HEK293 (cell line): ENCODE measurements at regions not wholly inside any gene's neighbourhood (a gene's known extent, or its start where the extent isn't known, plus 50 kb on each side); places are given as distances from the start of the nearest gene placed in this dataset.

Source experiments
- CTCF ChIA-PET: fragments of 350-600 bp; formaldehyde crosslinking; extraction: SDS; loops from one replicate; lab custom pipeline; 2021; ENCODE audit warnings: antibody characterized with exemption; lab: Yijun Ruan, JAX
- POLR2A ChIA-PET: fragments of 300-600 bp; formaldehyde crosslinking; extraction: SDS; loops from one replicate; lab custom pipeline; 2020; ENCODE audit warnings: antibody characterized with exemption, inconsistent platforms; lab: Yijun Ruan, JAX
- H3K27ac ChIP-seq: fragments of 200-500 bp; sonication (Bioruptor generic); 2 replicates; pipeline ENCODE4 v1.5.1; 2014; ENCODE audit warnings: low read depth, low read length, control low read depth, inconsistent platforms; ENCODE audit errors: extremely low read depth
- H3K36me3 ChIP-seq, 2 experiments: fragments of 200-500 bp in 1 of 2; sonication (Bioruptor generic) in 1 of 2; 1 replicate in 1 of 2; 2 replicates in 1 of 2; pipeline ENCODE4 v1.5.1; 2014 to 2017; ENCODE audit warnings: inconsistent platforms in 2 of 2, low read length in 2 of 2; ENCODE audit not compliant: control insufficient read depth in 2 of 2, insufficient read depth in 1 of 2
- H3K4me1 ChIP-seq: fragments of 200-500 bp; sonication (Bioruptor generic); 2 replicates; pipeline ENCODE4 v1.5.1; 2014; ENCODE audit warnings: mild to moderate bottlenecking, low read length, inconsistent platforms; ENCODE audit not compliant: control insufficient read depth, insufficient read depth
- H3K4me3 ChIP-seq: 2 replicates; pipeline ENCODE4 v1.5.1; 2011; ENCODE audit warnings: low read depth, mild to moderate bottlenecking, control low read depth, low read length, moderate library complexity
- H3K9me3 ChIP-seq: fragments of 200-500 bp; sonication (Bioruptor generic); 2 replicates; pipeline ENCODE4 v1.5.1; 2014; ENCODE audit warnings: low read depth, low read length, inconsistent platforms; ENCODE audit not compliant: control insufficient read depth, insufficient read depth
- BCL11B ChIP-seq: fragments of 450-650 bp; formaldehyde crosslinking; IDR thresholded peaks from 2 replicates; pipeline ENCODE4 v1.5.1; 2016; ENCODE audit warnings: low read depth, missing biosample characterization, missing genetic modification characterization
- GLI4 ChIP-seq: fragments of 450-650 bp; formaldehyde crosslinking; IDR thresholded peaks from 2 replicates; pipeline ENCODE4 v1.5.1; 2016; ENCODE audit warnings: missing biosample characterization, missing genetic modification characterization
- GLIS2 ChIP-seq: fragments of 450-650 bp; formaldehyde crosslinking; IDR thresholded peaks from 2 replicates; pipeline ENCODE4 v1.5.1; 2016; ENCODE audit warnings: missing biosample characterization, missing genetic modification characterization
- HOXC10 ChIP-seq: sonication (generic); formaldehyde crosslinking; IDR thresholded peaks from 2 replicates; pipeline ENCODE4 v1.8.1; 2023; ENCODE audit warnings: mild to moderate bottlenecking, missing genetic modification reagents
- IKZF3 ChIP-seq: fragments of 450-650 bp; IDR thresholded peaks from 2 replicates; pipeline ENCODE4 v1.5.0; 2018; ENCODE audit warnings: missing biosample characterization, mild to moderate bottlenecking, missing genetic modification characterization, moderate library complexity
- MEIS1 ChIP-seq: sonication (generic); formaldehyde crosslinking; IDR thresholded peaks from 2 replicates; pipeline ENCODE4 v1.8.1; 2022; ENCODE audit warnings: missing genetic modification reagents, mild to moderate bottlenecking, borderline replicate concordance
- ZNF140 ChIP-seq: fragments of 450-650 bp; formaldehyde crosslinking; IDR thresholded peaks from 2 replicates; pipeline ENCODE4 v1.5.1; 2016; ENCODE audit warnings: missing biosample characterization, missing genetic modification characterization
- ZNF214 ChIP-seq: fragments of 450-650 bp; formaldehyde crosslinking; IDR thresholded peaks from 2 replicates; pipeline ENCODE4 v1.5.1; 2017; ENCODE audit warnings: missing biosample characterization, mild to moderate bottlenecking, missing genetic modification characterization, borderline replicate concordance
- ZNF266 ChIP-seq: fragments of 450-650 bp; formaldehyde crosslinking; IDR thresholded peaks from 2 replicates; pipeline ENCODE4 v1.5.1; 2016; ENCODE audit warnings: missing biosample characterization, missing genetic modification characterization, low read depth
- ZNF366 ChIP-seq: fragments of 450-650 bp; formaldehyde crosslinking; conservative IDR thresholded peaks from 2 replicates; pipeline ENCODE4 v1.5.1; 2016; ENCODE audit warnings: missing biosample characterization, missing genetic modification characterization
- ZNF426 ChIP-seq: fragments of 450-650 bp; formaldehyde crosslinking; IDR thresholded peaks from 2 replicates; pipeline ENCODE4 v1.5.1; 2017; ENCODE audit warnings: missing biosample characterization, missing genetic modification characterization, mild to moderate bottlenecking, inconsistent platforms, moderate library complexity
- ZNF548 ChIP-seq: fragments of 450-650 bp; formaldehyde crosslinking; IDR thresholded peaks from 2 replicates; pipeline ENCODE4 v1.5.1; 2016; ENCODE audit warnings: missing biosample characterization, missing genetic modification characterization
- ZNF571 ChIP-seq: fragments of 450-650 bp; formaldehyde crosslinking; IDR thresholded peaks from 2 replicates; pipeline ENCODE4 v1.5.0; 2017; ENCODE audit warnings: missing biosample characterization, missing genetic modification characterization
- ZNF654 ChIP-seq: fragments of 450-650 bp; formaldehyde crosslinking; IDR thresholded peaks from 2 replicates; pipeline ENCODE4 v1.5.1; 2016; ENCODE audit warnings: low read depth, missing biosample characterization, missing genetic modification characterization
- ZNF658 ChIP-seq: fragments of 450-650 bp; formaldehyde crosslinking; IDR thresholded peaks from 2 replicates; pipeline ENCODE4; 2016; ENCODE audit warnings: missing biosample characterization, missing genetic modification characterization
- ZNF707 ChIP-seq: fragments of 450-650 bp; formaldehyde crosslinking; IDR thresholded peaks from 2 replicates; pipeline ENCODE4 v1.5.1; 2016; ENCODE audit warnings: missing biosample characterization, missing genetic modification characterization
- TF ChIP-seq, protein P1 (sequence below): fragments of 450-650 bp; formaldehyde crosslinking; IDR thresholded peaks from 2 replicates; pipeline ENCODE4 v1.5.1; 2017; ENCODE audit warnings: missing biosample characterization, missing genetic modification characterization
- TF ChIP-seq, protein P2 (sequence below): fragments of 450-650 bp; formaldehyde crosslinking; IDR thresholded peaks from 2 replicates; pipeline ENCODE4 v1.5.1; 2017; ENCODE audit warnings: missing biosample characterization, mild to moderate bottlenecking, missing genetic modification characterization, moderate library complexity
- TF ChIP-seq, protein P3 (sequence below): fragments of 450-650 bp; formaldehyde crosslinking; IDR thresholded peaks from 2 replicates; pipeline ENCODE4 v1.5.1; 2016; ENCODE audit warnings: missing biosample characterization, missing genetic modification characterization
- TF ChIP-seq, protein P4 (sequence below): fragments of 450-650 bp; IDR thresholded peaks from 2 replicates; pipeline ENCODE4 v1.5.1; 2018; ENCODE audit warnings: missing biosample characterization, missing genetic modification characterization
- TF ChIP-seq, protein P5 (sequence below): fragments of 450-650 bp; formaldehyde crosslinking; IDR thresholded peaks from 2 replicates; pipeline ENCODE4; 2016; ENCODE audit warnings: missing biosample characterization, missing genetic modification characterization

DNA sequence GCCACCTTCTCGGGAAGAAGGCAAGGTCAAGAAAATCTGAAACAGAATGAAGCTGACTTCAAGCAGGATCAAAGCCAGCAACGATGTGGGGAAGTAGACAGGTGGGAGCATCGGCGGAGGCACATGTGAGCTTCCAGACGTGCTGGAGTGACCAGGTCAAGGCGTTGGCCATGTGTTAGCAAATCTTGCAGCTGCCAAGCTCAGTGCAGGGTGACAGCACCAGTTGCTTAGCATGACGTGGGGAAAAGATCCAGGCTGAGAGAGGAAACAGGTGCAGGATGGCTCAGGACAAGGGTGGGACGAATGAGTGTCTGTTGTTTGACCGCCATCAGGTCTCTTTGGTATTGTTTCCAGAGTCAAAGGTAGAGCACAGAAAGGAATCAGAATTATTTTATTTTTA lies 92.3 kb downstream of the TNFSF13B start (continued):
- no peak for TF ChIP-seq ZNF140 (tag by site-specific recombination)
- no peak for TF ChIP-seq IKZF3 (tag by site-specific recombination)
- no peak for TF ChIP-seq ZNF214
- TF ChIP-seq BCL11B (tag by site-specific recombination): no peak

DNA sequence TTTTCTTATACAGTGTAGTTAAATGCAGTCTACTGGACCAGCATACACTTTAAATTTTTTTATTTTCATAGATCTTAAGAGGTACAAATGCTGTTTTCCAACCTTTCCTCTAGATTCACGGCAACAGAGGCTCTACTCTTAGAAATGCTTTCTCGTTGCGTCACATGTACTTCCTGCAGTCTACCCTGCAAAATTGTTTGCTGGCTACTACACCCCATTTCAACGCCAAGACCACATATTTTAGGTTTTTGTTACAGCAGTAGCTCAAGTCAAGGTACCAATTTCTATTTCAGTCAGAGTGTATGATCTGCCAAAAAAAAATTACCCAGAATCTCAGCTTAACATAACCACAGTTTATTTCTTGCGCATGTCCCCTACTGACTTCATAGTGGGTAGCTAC lies 94.1 kb downstream of the TNFSF13B start:
- ChIA-PET CTCF (no interaction called here), POLR2A (no interaction called here)
- no peaks in the 10 kb centered on the region for H3K9me3 ChIP-seq
- H3K36me3 ChIP-seq: no peaks in the 10 kb centered on the region
- H3K4me1 ChIP-seq: no peaks in the 10 kb centered on the region
- H3K27ac ChIP-seq: no peak overlapping the region
- TF ChIP-seq, protein P1, sequence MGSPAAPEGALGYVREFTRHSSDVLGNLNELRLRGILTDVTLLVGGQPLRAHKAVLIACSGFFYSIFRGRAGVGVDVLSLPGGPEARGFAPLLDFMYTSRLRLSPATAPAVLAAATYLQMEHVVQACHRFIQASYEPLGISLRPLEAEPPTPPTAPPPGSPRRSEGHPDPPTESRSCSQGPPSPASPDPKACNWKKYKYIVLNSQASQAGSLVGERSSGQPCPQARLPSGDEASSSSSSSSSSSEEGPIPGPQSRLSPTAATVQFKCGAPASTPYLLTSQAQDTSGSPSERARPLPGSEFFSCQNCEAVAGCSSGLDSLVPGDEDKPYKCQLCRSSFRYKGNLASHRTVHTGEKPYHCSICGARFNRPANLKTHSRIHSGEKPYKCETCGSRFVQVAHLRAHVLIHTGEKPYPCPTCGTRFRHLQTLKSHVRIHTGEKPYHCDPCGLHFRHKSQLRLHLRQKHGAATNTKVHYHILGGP (tag by site-specific recombination): no peak
- TF ChIP-seq, protein P2, sequence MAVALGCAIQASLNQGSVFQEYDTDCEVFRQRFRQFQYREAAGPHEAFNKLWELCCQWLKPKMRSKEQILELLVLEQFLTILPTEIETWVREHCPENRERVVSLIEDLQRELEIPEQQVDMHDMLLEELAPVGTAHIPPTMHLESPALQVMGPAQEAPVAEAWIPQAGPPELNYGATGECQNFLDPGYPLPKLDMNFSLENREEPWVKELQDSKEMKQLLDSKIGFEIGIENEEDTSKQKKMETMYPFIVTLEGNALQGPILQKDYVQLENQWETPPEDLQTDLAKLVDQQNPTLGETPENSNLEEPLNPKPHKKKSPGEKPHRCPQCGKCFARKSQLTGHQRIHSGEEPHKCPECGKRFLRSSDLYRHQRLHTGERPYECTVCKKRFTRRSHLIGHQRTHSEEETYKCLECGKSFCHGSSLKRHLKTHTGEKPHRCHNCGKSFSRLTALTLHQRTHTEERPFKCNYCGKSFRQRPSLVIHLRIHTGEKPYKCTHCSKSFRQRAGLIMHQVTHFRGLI (tag by site-specific recombination): no peak
- TF ChIP-seq, all 188 proteins: peak for 0
- no peak overlapping the region for H3K4me3 ChIP-seq

DNA sequence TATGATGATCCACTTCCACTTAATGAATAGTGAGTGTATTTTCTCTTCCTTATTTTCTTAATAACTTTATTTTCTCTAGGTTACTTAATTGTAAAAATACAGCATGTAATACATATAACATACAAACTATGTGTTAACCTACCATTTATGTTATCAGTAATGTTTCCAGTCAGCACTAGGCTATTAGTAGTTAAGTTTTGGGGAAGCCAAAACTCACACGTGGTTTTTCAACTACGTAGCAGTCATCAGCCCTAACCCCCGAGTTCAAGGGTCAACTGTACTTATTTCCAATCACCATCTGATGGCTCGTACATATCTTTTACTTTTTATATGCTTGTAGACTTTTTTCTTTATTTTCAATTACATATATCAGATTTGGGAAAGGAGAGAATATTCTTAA lies 95.7 kb downstream of the TNFSF13B start:
- POLR2A ChIA-PET: no interaction called here
- H3K9me3 ChIP-seq: no peaks in the 10 kb centered on the region
- H3K27ac ChIP-seq: no peak overlapping the region
- no peaks in the 10 kb centered on the region for H3K36me3 ChIP-seq
- no peaks in the 10 kb centered on the region for H3K4me1 ChIP-seq
- TF ChIP-seq GLIS2 (no peak), ZNF366 (no peak), ZNF571 (tag by site-specific recombination) (no peak), GLI4 (tag by site-specific recombination) (no peak), ZNF426 (tag by site-specific recombination) (no peak), IKZF3 (tag by site-specific recombination) (no peak), MEIS1 (CRISPR knock-in tag) (no peak)
- TF ChIP-seq, protein P3, sequence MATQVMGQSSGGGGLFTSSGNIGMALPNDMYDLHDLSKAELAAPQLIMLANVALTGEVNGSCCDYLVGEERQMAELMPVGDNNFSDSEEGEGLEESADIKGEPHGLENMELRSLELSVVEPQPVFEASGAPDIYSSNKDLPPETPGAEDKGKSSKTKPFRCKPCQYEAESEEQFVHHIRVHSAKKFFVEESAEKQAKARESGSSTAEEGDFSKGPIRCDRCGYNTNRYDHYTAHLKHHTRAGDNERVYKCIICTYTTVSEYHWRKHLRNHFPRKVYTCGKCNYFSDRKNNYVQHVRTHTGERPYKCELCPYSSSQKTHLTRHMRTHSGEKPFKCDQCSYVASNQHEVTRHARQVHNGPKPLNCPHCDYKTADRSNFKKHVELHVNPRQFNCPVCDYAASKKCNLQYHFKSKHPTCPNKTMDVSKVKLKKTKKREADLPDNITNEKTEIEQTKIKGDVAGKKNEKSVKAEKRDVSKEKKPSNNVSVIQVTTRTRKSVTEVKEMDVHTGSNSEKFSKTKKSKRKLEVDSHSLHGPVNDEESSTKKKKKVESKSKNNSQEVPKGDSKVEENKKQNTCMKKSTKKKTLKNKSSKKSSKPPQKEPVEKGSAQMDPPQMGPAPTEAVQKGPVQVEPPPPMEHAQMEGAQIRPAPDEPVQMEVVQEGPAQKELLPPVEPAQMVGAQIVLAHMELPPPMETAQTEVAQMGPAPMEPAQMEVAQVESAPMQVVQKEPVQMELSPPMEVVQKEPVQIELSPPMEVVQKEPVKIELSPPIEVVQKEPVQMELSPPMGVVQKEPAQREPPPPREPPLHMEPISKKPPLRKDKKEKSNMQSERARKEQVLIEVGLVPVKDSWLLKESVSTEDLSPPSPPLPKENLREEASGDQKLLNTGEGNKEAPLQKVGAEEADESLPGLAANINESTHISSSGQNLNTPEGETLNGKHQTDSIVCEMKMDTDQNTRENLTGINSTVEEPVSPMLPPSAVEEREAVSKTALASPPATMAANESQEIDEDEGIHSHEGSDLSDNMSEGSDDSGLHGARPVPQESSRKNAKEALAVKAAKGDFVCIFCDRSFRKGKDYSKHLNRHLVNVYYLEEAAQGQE: no peak
- H3K4me3 ChIP-seq: no peak overlapping the region
- CTCF ChIA-PET: no interaction called here

DNA sequence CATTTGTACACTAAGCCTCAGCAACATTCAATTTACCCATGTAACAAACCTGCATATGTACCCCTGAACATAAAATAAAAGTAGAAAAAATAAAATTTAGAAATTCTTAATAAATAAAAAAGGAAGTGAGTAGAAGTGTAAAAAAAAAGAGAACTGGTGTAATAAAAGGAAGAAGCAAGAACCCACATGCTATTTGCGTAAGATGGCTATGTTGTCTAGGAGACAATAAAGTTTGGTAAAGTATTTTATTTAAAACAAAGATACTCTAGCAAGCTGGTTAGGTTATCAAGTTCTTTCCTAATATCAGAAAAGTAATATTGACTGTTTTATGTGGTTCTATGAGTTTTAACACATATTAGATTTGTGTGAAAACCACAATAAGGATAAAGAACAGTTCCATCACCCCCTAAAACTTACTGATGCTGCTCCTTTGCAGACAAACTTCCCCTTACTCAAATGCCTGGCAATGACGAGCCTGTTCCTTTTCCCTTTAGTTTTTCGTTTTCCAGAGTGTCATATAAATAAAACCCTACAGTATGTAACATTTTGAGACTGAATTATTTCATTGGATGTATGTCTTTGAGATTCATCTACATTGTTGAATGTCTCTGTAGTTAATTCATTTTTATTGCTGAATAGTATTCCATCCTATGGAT lies 98.9 kb downstream of the TNFSF13B start:
- ChIA-PET POLR2A (no interaction called here), CTCF (no interaction called here)
- Histone ChIP-seq H3K27ac (no peak overlapping the region), H3K4me1 (no peaks in the 10 kb centered on the region), H3K4me3 (no peak overlapping the region), H3K36me3 (no peaks in the 10 kb centered on the region), H3K9me3 (no peaks in the 10 kb centered on the region)
- TF ChIP-seq, protein P4, sequence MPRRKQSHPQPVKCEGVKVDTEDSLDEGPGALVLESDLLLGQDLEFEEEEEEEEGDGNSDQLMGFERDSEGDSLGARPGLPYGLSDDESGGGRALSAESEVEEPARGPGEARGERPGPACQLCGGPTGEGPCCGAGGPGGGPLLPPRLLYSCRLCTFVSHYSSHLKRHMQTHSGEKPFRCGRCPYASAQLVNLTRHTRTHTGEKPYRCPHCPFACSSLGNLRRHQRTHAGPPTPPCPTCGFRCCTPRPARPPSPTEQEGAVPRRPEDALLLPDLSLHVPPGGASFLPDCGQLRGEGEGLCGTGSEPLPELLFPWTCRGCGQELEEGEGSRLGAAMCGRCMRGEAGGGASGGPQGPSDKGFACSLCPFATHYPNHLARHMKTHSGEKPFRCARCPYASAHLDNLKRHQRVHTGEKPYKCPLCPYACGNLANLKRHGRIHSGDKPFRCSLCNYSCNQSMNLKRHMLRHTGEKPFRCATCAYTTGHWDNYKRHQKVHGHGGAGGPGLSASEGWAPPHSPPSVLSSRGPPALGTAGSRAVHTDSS: no peak
- TF ChIP-seq ZNF707 (tag by site-specific recombination) (no peak), ZNF658 (tag by site-specific recombination) (no peak), ZNF654 (tag by site-specific recombination) (no peak), ZNF548 (tag by site-specific recombination) (no peak), HOXC10 (CRISPR knock-in tag) (no peak), ZNF266 (tag by site-specific recombination) (no peak)
- TF ChIP-seq, protein P5, sequence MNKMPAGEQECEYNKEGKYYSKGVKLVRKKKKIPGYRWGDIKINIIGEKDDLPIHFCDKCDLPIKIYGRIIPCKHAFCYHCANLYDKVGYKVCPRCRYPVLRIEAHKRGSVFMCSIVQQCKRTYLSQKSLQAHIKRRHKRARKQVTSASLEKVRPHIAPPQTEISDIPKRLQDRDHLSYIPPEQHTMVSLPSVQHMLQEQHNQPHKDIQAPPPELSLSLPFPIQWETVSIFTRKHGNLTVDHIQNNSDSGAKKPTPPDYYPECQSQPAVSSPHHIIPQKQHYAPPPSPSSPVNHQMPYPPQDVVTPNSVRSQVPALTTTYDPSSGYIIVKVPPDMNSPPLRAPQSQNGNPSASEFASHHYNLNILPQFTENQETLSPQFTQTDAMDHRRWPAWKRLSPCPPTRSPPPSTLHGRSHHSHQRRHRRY: no peak
